ENCODE measurements at regions not wholly inside any gene's neighbourhood (a gene's known extent, or its start where the extent isn't known, plus 50 kb on each side); places are given as distances from the start of the nearest gene placed in this dataset.

GRCh38 chr12:28065374-28065773 lies 92.8 kb upstream of the PTHLH start:
- Histone ChIP-seq H4K91ac (ENCODE audit: insufficient read depth, low read depth, low read length) (no peak overlapping the region), H3K9me3 (ENCODE audit: control insufficient read depth, insufficient read depth, low read length) (no peaks in the 10 kb centered on the region), H2BK20ac (ENCODE audit: low read depth, low read length) (no peak overlapping the region), H4K20me1 (ENCODE audit: insufficient read depth, low read length) (no peaks in the 10 kb centered on the region), H3K9me1 (ENCODE audit: insufficient read depth, low read length) (no peaks in the 10 kb centered on the region), H3K27ac (ENCODE audit: insufficient read depth, low read length) (no peak overlapping the region), H3K23ac (ENCODE audit: low read depth, low read length) (no peak overlapping the region), H3K4ac (ENCODE audit: low read depth, low read length) (no peak overlapping the region), H3K79me1 (ENCODE audit: low read depth in 1 of 2, low read length in 2 of 2) (no peaks in the 10 kb centered on the region), H3K4me2 (ENCODE audit: low read depth, low read length) (no peak overlapping the region), H4K5ac (ENCODE audit: low read depth, low read length) (no peak overlapping the region), H2BK5ac (ENCODE audit: low read depth, low read length, poor library complexity, severe bottlenecking) (no peak overlapping the region), H3K36me3 (ENCODE audit: control insufficient read depth, insufficient read depth, low read length) (no peaks in the 10 kb centered on the region), H2AK5ac (ENCODE audit: low read depth, low read length) (no peak overlapping the region), H2AK9ac (replicated peaks; ENCODE audit: low read depth, low read length, poor library complexity) (no peak overlapping the region), H3K14ac (replicated peaks; ENCODE audit: low read depth, low read length) (no peak overlapping the region), H2BK15ac (ENCODE audit: low read depth, low read length) (no peak overlapping the region), H2BK120ac (ENCODE audit: low read depth, low read length) (no peak overlapping the region), H3K56ac (ENCODE audit: extremely low read depth, insufficient read depth, low read length) (no peak overlapping the region), H3K9ac (ENCODE audit: low read depth, low read length) (no peak overlapping the region), H3K27me3 (ENCODE audit: control insufficient read depth, insufficient read depth, low read length) (no peaks in the 10 kb centered on the region), H3K18ac (ENCODE audit: low read depth, low read length) (no peak overlapping the region), H3K4me1 (ENCODE audit: control insufficient read depth, insufficient read depth, low read length) (no peaks in the 10 kb centered on the region), H4K8ac (ENCODE audit: low read depth in 2 of 2, low read length in 2 of 2) (no peak overlapping the region), H2AFZ (replicated peaks; ENCODE audit: low read length, poor library complexity) (no peak overlapping the region), H3K4me3 (ENCODE audit: insufficient read depth, low read depth, low read length) (no peak overlapping the region)
- WGBS, 2 experiments (ENCODE audit: extremely low coverage in 2 of 2, insufficient read length in 1 of 2), result no CpG with 5 or more reads among the region's 2 CpGs
- BruUV-seq (replicated peaks), result no TSS peak
- intact Hi-C loops (cut with micrococcal nuclease), result no loop called here
- in situ Hi-C loops (cut with MboI; ENCODE audit: low sequenced_read_pairs), result no loop called here
- ATAC-seq (ENCODE audit: low read depth), result no peak
- TF ChIP-seq CHD1 (IDR thresholded peaks at IDR 0.05; ENCODE audit: low read depth, low read length) (no peak), MAFK (IDR thresholded peaks at IDR 0.05; ENCODE audit: low read depth, low read length) (no peak), CEBPB (IDR thresholded peaks at IDR 0.05; ENCODE audit: low read depth, low read length) (no peak), MAZ (IDR thresholded peaks at IDR 0.05; ENCODE audit: borderline replicate concordance, low read depth, low read length) (no peak), MXI1 (IDR thresholded peaks at IDR 0.05; ENCODE audit: borderline replicate concordance, low read depth, low read length) (no peak), RCOR1 (IDR thresholded peaks at IDR 0.05; ENCODE audit: insufficient replicate concordance, low read length) (no peak), BHLHE40 (IDR thresholded peaks at IDR 0.05; ENCODE audit: low read depth, low read length) (no peak), FOS (IDR thresholded peaks at IDR 0.05; ENCODE audit: low read depth, low read length) (no peak), RAD21 (IDR thresholded peaks at IDR 0.05; ENCODE audit: low read length) (no peak)
- dilution Hi-C loops (cut with HindIII; ENCODE audit: low sequenced_read_pairs, unreplicated experiment), result no loop called here
- CTCF ChIA-PET, result interaction anchor here (0.7 kb wide), 1 partner anchor 10 kb away, joined by 3 read pairs; no protein-coding TSS in a partner anchor
- POLR2A ChIA-PET (ENCODE audit: unreplicated experiment), result no interaction called here
- DNase-seq, result no peak

Measured in IMR-90 (cell line).